HG02840 (cell line): ENCODE measurements at regions not wholly inside any gene's neighbourhood (a gene's known extent, or its start where the extent isn't known, plus 50 kb on each side); places are given as distances from the start of the nearest gene placed in this dataset.

Experiments used
- ATAC-seq: cut with Tn5 transposase; IDR thresholded peaks from one replicate; pipeline ENCODE4 v1.9.1; 2021; ENCODE audit warnings: mild to moderate bottlenecking, moderate library complexity, moderate number of reproducible peaks; ENCODE audit not compliant: unreplicated experiment, low FRiP score

DNA sequence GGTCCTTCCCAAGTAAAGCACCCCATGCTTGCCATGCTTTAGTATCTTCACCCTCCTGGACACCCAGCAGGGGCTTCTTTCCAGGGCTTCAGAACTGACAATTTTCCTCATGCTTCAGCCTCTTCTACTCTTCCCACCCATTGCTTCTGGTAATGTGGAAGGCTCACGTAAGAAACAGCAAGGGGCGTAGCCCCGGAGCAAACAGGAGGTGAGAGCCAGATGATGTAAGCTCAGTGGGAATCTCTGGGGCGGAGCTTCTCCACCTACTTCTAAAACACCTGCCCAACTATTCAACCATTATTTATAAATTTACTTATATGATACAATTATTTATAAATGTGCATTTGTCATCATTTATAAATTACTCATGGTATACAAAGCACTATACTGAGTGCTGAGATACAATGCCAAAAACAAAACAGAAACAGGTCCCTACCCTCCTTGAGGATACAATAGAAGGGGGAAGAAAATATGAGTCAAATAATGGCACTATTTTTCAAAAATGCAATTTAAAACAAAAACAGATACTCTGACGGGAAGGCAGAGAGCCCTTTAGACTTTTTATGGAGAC, 140.1 kb upstream of the CAMK1G start:
- no peak for ATAC-seq

DNA sequence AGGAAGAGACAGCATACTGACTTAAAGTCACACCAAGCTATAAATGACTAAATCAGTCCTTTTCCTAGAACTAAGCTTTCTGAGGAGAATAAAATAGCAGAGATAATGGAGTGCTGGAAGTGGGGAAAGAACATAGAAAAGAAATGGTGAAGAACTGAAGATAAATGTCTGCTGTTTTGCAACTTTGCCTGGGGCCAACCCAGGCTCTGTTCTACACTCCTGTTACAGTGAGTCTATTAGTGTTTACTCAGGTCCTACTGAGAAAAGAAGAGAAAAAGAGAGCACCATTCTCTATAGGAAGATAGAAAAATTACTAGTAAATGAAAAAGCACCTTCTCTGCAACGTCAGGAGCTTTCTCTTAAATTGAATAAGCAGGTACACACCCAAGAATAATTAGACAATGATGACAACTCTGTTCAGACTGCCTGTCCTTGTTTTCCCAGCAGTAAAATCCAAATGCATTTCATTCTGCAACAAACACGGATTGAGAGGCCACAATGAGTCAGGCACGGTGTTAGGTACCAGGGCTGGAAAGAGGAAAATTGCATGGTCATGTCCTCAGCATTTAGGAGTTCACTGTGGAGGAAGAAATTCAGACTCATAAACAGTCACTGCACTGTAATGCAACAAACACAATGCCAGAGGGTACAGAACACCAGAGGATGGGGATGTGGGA, 139.4 kb upstream of the CAMK1G start:
- ATAC-seq: no peak

GRCh38 chr1:209444961-209445360, 138.6 kb upstream of the CAMK1G start:
- ATAC-seq: no peak

DNA sequence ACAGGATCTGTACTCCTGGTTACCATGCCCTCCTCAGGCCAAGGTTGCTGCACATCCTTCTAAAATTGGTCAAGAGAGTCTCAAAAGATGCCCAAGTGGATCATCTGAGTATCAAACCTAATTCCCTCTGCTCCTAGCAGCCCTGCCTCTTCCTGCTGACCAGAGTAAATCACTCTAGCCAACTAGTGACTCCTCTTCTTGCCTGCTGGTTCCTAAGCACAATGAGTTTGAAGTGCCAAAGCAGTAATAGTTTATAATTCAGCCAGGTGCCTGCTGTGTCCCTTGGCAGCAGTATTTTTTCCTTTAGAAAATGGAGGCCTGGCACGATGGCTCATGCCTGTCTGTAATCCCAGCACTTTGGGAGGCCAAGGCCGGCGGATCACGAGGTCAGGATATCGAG, 137.9 kb upstream of the CAMK1G start:
- ATAC-seq: no peak

GRCh38 chr1:209446356-209446755, 137.2 kb upstream of the CAMK1G start:
- no peak for ATAC-seq

GRCh38 chr1:209454340-209454994, 129.0 kb upstream of the CAMK1G start:
- no peak for ATAC-seq

- ATAC-seq: no peak
These were observed 128.4 kb upstream of the CAMK1G start for GRCh38 chr1:209455145-209455544.

DNA sequence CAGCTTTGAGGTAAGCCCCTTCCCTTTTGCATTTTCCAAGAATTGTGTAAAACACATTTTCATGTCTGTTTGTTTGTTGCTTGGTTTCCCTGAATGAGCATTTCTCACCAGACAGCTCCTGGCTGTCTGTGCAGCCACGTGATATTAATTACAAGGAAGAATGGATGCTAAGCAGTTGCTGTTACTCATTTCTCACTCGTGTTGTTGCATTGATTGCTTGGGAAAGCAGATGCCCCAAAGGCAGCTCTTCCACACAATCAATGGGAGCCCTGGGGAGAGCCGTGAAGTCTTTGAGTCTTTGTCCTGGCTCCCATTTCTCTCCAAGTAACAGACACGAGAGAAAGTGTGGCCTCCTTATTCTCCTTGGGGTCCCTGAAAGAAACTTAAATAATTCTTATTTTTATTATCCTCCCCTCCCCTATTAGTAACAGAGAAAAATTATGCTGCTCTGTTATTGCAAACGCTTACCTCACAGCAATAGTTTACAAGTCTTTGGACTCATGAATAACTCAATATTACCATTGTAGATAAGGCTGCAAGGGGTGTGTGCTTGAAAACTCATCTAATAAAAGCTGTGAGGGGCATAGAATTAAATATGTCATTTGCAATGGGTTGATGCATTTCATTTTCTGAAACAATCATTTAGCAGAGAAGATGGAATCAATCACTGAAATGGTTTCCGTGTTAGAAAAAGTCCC, 127.7 kb upstream of the CAMK1G start:
- no peak for ATAC-seq

DNA sequence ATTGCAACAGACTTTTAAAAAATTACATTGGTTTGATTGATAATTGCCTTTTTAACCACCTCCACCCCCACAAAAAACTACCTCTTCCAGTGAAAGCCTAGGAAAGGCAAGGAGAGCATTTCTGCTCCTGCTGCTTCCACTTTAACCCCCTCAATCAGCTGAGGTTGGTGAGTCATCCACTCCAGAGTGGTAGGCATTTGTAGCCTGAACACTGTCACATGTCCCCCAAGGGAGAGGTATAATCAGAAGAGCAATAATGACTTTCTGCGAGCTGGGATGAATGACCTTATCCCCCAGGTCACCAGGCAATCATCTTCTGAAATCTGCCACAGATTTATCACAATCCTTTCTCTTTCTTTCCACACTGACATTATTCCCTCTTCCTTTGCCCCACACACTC, 126.6 kb upstream of the CAMK1G start:
- no peak for ATAC-seq

DNA sequence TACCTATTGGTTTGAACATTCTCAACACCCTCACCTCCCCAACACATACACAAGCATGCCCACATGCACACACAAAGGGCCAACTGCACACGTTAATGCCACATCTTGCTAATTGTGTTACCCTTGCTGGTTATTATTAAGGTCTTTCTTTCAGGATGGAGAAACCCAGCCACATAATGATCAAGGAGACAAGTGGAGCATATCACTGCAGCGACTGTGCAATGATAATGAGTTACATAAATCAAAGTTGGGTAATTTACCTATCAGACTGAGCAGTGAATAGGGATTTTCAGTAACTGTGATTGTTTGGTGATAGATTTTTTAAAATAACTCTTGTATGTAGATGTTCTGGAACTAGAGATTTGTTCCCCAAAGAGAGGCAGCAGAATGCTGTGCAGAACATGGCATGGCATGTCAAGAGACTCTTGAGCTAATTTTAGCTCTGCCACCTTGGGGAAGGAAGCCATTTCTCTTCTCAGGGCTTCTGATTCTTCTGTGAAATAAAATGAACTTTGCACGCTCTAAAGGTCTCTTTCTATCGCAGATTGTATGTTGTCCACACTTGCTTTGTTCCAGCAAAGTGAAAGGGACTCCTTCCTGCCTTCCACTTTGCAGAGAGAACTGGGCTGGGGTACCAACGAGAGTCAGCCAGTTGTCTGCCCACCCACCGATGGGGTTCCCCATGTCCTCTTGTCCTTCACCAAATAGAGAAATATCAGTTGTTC, 126.0 kb upstream of the CAMK1G start:
- ATAC-seq: no peak

GRCh38 chr1:209458921-209459320, 124.6 kb upstream of the CAMK1G start:
- no peak for ATAC-seq

DNA sequence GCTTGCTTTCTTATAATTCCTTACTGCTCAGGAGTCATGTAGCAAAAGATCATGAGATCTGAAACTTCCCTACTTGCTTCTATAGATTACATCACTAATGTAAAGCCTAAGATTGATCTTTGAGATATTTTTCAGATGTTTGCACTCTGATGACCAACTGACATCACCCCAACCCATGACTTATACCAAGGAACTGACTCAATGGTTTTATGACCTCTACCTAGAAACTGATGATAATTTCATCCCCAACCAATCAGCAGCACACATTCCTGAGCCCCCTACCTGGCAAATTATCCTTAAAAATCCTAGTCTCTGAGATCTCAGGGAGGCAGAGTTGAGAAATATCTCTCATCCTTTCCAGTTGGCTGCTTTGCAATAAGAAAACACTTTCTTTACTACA, 122.3 kb upstream of the CAMK1G start:
- no peak for ATAC-seq

GRCh38 chr1:209462433-209462832, 121.1 kb upstream of the CAMK1G start:
- no peak for ATAC-seq

DNA sequence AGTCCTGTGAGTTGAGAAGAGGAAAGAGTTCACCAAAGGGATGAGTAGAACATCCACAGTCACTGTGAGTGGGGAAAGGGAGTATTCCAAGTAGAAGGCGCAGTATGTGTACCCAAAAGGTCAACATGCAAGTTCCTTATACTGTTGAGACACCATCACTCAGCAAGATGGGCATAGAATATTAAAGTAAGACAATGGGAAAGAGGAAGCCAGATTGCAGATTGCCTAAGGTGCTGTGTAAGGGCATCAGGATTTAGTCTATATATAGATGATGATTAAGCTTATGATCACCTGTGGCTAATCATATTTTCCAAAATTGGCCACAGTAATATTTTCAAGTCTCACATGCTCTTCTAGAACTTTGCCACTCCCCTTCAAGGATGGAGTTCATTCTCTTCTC, 120.1 kb upstream of the CAMK1G start:
- no peak for ATAC-seq

- ATAC-seq: no peak
These were observed 110.5 kb upstream of the CAMK1G start for GRCh38 chr1:209473025-209473424.

GRCh38 chr1:209480345-209480744, 103.2 kb upstream of the CAMK1G start:
- no peak for ATAC-seq

GRCh38 chr1:209483691-209484090, 99.8 kb upstream of the CAMK1G start:
- ATAC-seq: no peak

DNA sequence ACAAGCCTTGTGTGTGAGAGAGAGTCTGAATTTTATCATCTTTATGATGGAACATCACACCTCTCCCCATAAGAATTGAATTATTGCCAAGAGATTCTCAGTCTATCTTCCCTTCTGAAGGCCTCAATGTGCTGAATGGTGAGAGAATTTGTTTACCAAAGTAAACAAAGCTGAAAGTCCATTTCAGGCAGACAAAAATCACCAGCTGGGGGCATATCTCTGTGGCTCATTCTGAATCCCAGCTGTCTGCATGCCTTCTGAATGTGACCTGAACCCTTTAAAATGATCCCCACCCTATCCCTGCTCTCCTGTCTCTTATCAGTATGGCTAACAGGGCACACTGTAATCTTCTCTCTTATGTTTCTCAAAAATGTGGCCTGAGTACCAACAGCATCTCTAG, 99.1 kb upstream of the CAMK1G start:
- no peak for ATAC-seq

DNA sequence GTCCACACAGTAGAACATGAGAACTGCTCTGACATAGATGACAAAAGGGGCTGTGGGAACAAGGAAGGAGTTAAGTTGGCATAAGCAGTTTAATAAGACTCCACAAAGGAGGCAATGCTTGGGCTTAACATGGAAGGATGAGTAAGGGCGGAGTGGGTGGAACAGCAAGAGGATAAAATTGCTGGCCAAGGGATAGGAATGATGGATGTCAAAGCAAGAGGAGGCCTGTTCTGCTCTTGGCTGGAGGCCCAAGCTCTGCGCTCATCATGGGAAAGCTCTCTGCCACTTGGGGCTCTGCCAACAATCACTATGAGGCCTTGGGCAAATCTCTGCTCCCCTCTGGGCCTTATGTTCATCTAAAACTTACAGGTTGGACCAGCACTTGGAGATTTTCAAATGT, 98.3 kb upstream of the CAMK1G start:
- no peak for ATAC-seq

GRCh38 chr1:209485751-209486150, 97.8 kb upstream of the CAMK1G start:
- ATAC-seq: no peak
